ACC112 (cell line): ENCODE measurements at regions not wholly inside any gene's neighbourhood (a gene's known extent, or its start where the extent isn't known, plus 50 kb on each side); places are given as distances from the start of the nearest gene placed in this dataset.
A peak's percentile ranks its signal among the peaks of the same experiment; 100 is the strongest.

Source experiments
- H2AFZ ChIP-seq: fragments of 200-600 bp; sonication (generic); one replicate; pipeline ENCODE4 v1.6.0; 2017; ENCODE audit warnings: antibody characterized with exemption, low read length; ENCODE audit not compliant: unreplicated experiment
- H3K27ac ChIP-seq: fragments of 200-600 bp; sonication (generic); 2 replicates; pipeline ENCODE4 v1.5.1; 2014; ENCODE audit warnings: low read depth, mild to moderate bottlenecking, antibody characterized with exemption, low read length, moderate library complexity
- H3K27me3 ChIP-seq: fragments of 200-600 bp; sonication (generic); 2 replicates; pipeline ENCODE4 v1.6.1; 2014; ENCODE audit warnings: mild to moderate bottlenecking, antibody characterized with exemption, low read length, moderate library complexity, mixed read lengths; ENCODE audit not compliant: insufficient read depth
- H3K36me3 ChIP-seq: fragments of 200-600 bp; sonication (generic); 2 replicates; pipeline ENCODE4 v1.6.1; 2016; ENCODE audit warnings: mild to moderate bottlenecking, antibody characterized with exemption, low read length, moderate library complexity, mixed read lengths; ENCODE audit not compliant: insufficient read depth
- H3K4me1 ChIP-seq: fragments of 200-600 bp; sonication (generic); one replicate; pipeline ENCODE4 v1.6.1; 2016; ENCODE audit warnings: low read length, mixed read lengths; ENCODE audit not compliant: insufficient read depth, unreplicated experiment, control insufficient read depth
- H3K4me3 ChIP-seq: fragments of 200-600 bp; sonication (generic); 2 replicates; pipeline ENCODE4 v1.5.1; 2014; ENCODE audit warnings: mild to moderate bottlenecking, low read depth, low read length
- H3K79me2 ChIP-seq: fragments of 200-600 bp; sonication (generic); one replicate; pipeline ENCODE4 v1.6.0; 2016; ENCODE audit warnings: low read length; ENCODE audit not compliant: control insufficient read depth, unreplicated experiment, insufficient read depth

GRCh38 chr20:6616421-6616820, 151.1 kb upstream of the BMP2 start:
- Histone ChIP-seq H3K79me2 (no peaks in the 10 kb centered on the region), H3K27me3 (peaks cover 10% of the 10 kb centered on the region; the same call in 1 of the 2 replicates), H3K4me1 (no peaks in the 10 kb centered on the region), H3K36me3 (no peaks in the 10 kb centered on the region), H3K4me3 (no peak overlapping the region), H3K27ac (no peak overlapping the region), H2AFZ (no peak overlapping the region)

GRCh38 chr20:6614836-6615235, 152.7 kb upstream of the BMP2 start:
- Histone ChIP-seq H3K36me3 (no peaks in the 10 kb centered on the region), H3K4me1 (no peaks in the 10 kb centered on the region), H3K27me3 (peaks cover 10% of the 10 kb centered on the region; the same call in 1 of the 2 replicates), H3K4me3 (no peak overlapping the region), H3K27ac (no peak overlapping the region), H2AFZ (no peak overlapping the region), H3K79me2 (no peaks in the 10 kb centered on the region)

- peaks cover 10% of the 10 kb centered on the region; the same call in 1 of the 2 replicates for H3K27me3 ChIP-seq
- H3K36me3 ChIP-seq, result no peaks in the 10 kb centered on the region
- H3K4me1 ChIP-seq, result no peaks in the 10 kb centered on the region
- H3K27ac ChIP-seq, result no peak overlapping the region
- no peak overlapping the region for H2AFZ ChIP-seq
- H3K79me2 ChIP-seq, result no peaks in the 10 kb centered on the region
- no peak overlapping the region for H3K4me3 ChIP-seq
Measured at GRCh38 chr20:6613280-6613861, 154.1 kb upstream of the BMP2 start.

- H3K27me3 ChIP-seq, result peaks cover 7% of the 10 kb centered on the region; the same call in 1 of the 2 replicates
- H3K4me1 ChIP-seq, result no peaks in the 10 kb centered on the region
- H3K36me3 ChIP-seq, result no peaks in the 10 kb centered on the region
- H3K79me2 ChIP-seq, result no peaks in the 10 kb centered on the region
- H3K27ac ChIP-seq, result no peak overlapping the region
- H2AFZ ChIP-seq, result no peak overlapping the region
- H3K4me3 ChIP-seq, result no peak overlapping the region
Measured at GRCh38 chr20:6612606-6612923, 154.9 kb upstream of the BMP2 start.

- Histone ChIP-seq H3K79me2 (no peaks in the 10 kb centered on the region), H3K4me3 (no peak overlapping the region), H3K36me3 (no peaks in the 10 kb centered on the region), H3K27me3 (peaks cover 7% of the 10 kb centered on the region; the same call in 1 of the 2 replicates), H2AFZ (no peak overlapping the region), H3K4me1 (no peaks in the 10 kb centered on the region), H3K27ac (no peak overlapping the region)
Measured at GRCh38 chr20:6611911-6612605, 155.4 kb upstream of the BMP2 start.

- Histone ChIP-seq H3K36me3 (no peaks in the 10 kb centered on the region), H3K27me3 (peaks cover 27% of the 10 kb centered on the region), H3K79me2 (no peaks in the 10 kb centered on the region), H3K27ac (no peak overlapping the region), H2AFZ (no peak overlapping the region), H3K4me1 (no peaks in the 10 kb centered on the region), H3K4me3 (no peak overlapping the region)
Measured at GRCh38 chr20:6606651-6607050, 160.8 kb upstream of the BMP2 start.

DNA sequence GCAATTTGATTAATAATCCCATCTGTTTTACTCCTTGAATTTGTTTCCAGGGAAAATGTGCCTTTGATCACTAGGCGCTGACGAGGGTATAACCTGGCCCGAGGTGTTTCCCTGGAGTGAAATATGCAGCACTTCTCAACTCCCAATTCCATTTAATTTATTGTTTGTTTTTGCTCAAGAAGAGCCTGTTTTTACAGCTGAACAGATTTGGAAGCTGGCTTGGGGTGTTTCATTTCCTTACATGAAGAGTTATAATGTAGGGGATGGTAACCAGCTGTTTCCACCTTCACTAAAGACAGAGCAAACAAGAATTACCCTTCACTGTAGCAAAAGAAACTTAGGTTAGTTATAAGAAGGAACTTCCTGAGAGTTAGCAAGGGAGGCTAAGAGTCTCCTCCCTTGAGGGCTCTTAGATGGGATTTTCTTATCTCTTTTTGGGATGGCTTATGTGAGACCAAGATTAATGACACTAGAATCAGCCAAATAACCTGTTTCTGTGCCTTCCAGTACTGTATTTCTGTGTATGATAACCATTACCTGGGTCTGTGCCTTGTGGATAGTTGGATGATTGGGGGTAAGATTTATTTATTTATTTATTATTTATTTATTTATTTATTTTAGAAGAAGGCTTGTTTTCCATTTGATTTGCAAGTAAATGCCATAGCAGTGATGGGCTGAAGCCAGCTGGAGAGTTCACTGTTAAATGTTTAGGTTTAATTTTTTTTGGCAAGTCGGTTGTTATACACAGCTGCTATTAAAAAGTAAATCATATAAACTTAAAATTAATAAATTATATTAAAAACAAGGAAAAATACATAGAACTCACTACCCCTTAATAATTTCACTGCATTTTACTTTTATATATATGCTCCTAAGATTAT, 162.2 kb upstream of the BMP2 start:
- Histone ChIP-seq H3K4me3 (no peak overlapping the region), H3K4me1 (no peaks in the 10 kb centered on the region), H3K79me2 (no peaks in the 10 kb centered on the region), H3K36me3 (no peaks in the 10 kb centered on the region), H3K27me3 (peaks cover 30% of the 10 kb centered on the region), H3K27ac (no peak overlapping the region), H2AFZ (no peak overlapping the region)

- H3K27me3 ChIP-seq, result peaks cover 30% of the 10 kb centered on the region
- no peaks in the 10 kb centered on the region for H3K79me2 ChIP-seq
- no peak overlapping the region for H2AFZ ChIP-seq
Measured at GRCh38 chr20:6604179-6604578, 163.3 kb upstream of the BMP2 start.

GRCh38 chr20:6599876-6600735, 167.4 kb upstream of the BMP2 start:
- H3K4me3 ChIP-seq, result no peak overlapping the region

More at GRCh38 chr20:6604179-6604578, 163.3 kb upstream of the BMP2 start:
- H3K4me1 ChIP-seq, result no peaks in the 10 kb centered on the region
- H3K36me3 ChIP-seq, result no peaks in the 10 kb centered on the region
- no peak overlapping the region for H3K27ac ChIP-seq
- no peak overlapping the region for H3K4me3 ChIP-seq

GRCh38 chr20:6595704-6596103, 171.8 kb upstream of the BMP2 start:
- Histone ChIP-seq H2AFZ (no peak overlapping the region), H3K4me1 (peaks cover 11% of the 10 kb centered on the region), H3K4me3 (peak overlapping the region; percentile 37; the same call in 1 of the 2 replicates), H3K36me3 (no peaks in the 10 kb centered on the region), H3K27ac (no peak overlapping the region), H3K27me3 (no peaks in the 10 kb centered on the region), H3K79me2 (no peaks in the 10 kb centered on the region)

More at GRCh38 chr20:6599876-6600735, 167.4 kb upstream of the BMP2 start:
- Histone ChIP-seq H3K79me2 (no peaks in the 10 kb centered on the region), H2AFZ (no peak overlapping the region), H3K27me3 (peaks cover 24% of the 10 kb centered on the region), H3K36me3 (no peaks in the 10 kb centered on the region), H3K4me1 (no peaks in the 10 kb centered on the region), H3K27ac (no peak overlapping the region)
